SIG-M5 (cell line): ENCODE measurements at regions not wholly inside any gene's neighbourhood (a gene's known extent, or its start where the extent isn't known, plus 50 kb on each side); places are given as distances from the start of the nearest gene placed in this dataset.
"Not testable (repeated sequence)": the region's sequence is repeated elsewhere in the genome, so short reads cannot be mapped to it uniquely, and the experiment has no call there.

Experiments used
- DNase-seq: peaks from one replicate; lab custom pipeline; 2025; lab: John Stamatoyannopoulos, UW

DNA sequence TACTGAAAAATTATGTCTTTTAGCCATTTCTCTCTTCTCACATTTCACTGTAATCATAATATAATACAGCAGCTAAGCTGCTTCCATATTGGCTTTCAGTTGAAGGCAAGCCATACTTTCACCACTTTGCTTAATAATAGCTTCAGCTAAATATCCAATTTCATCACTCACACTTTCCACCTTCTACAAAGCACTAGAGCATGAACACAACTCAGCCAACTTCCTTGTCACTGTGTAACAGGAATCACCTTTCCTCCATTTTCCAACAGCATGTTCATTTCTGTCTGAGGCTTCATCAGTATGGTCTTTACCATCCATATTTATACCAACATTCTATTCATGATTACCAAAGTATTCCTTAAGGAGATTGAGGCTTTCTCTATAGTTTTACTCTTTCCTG lies 219.8 kb upstream of the CTSO start:
- no peak for DNase-seq

DNA sequence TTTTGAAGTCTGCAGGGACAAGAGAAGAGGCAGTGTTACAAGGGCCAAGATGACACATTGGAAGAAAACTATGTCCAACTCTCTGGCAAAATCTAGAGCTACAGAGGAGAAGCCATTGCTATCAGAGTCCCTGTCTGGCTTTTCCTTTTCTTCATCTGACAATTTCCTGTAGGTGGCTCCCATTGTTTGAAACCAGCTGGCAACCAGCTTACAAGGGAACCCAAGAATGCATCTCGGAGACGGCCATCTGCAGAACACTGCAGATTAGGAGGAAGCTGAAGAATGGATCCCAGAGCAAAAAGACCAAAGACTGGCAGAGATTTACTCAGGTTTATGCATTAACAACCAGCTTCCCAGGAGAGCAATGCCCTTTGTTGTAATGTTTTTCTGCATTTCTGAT lies 216.2 kb upstream of the CTSO start:
- DNase-seq, result no peak

DNA sequence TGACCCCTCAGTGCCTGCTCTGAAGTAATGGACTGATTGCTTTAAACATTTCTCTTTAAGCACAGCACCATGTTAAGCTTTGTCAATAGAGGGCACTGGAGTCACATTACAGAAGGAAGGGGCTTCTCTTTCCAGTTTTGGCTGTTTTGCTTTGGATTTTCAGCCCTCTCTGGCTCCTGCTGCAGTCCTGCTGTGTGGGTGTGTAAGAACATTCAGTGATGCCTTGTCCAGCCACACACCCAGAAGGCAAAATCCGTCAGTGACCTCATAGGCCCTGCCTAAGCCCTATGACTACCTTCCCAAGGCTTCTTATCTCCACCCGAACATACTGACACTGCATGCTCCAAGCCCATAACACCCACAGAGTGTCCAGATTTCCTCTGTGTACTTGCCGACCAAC lies 215.3 kb upstream of the CTSO start:
- no peak for DNase-seq

DNA sequence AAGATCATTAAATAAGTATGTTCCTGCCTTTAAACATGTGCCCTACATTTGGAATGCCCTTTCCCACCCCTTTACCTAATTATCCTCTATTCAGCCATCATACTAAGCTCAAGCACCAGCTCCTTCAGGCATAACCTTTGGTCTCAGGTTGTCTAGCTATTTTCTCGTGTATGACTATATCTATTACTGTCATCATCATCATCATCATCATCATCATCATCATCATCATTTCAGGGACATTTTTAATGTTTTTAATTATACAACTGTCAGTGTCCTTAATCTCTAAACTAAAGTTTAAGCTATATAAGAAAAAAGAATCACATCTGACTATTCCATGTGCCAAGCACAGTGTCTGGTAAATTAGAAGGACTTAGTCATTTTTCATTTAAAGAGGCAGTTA lies 214.6 kb upstream of the CTSO start:
- DNase-seq, result no peak

DNA sequence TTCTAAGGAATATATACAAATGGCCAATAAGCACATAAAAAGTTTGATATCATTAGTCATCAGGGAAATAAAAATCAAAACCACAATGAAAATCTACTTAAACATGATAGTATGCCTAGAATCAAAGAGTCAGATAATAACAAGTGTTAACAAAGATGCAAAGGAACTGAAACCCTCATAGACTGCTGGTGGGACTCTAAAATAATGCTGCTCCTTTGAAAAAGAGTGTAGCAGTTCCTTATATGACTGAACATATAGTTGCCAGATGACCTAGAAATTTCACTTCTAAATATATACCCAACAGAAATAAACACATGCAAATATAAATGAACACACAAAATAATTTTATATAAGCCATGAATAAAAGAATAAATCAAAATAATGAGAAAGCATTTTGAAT lies 205.1 kb upstream of the CTSO start:
- no peak for DNase-seq

DNA sequence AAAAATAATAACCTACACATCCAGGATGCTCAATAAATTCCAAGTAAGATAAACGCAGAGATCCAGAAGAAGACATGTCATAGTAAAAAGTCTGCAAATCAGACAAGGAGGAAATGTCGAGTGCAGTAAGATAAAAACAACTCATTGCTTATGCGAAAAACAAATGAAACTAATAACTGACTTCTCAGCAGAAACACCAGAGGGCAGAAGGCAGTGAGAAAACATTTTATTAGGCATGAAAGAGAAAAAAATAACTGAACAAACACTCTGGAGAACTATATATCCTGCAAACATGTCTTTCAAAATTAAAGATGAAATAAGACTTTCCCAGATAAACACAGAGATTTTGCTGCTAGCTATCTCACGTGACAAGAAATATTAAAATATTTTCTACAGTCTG lies 201.3 kb upstream of the CTSO start:
- DNase-seq, result no peak

DNA sequence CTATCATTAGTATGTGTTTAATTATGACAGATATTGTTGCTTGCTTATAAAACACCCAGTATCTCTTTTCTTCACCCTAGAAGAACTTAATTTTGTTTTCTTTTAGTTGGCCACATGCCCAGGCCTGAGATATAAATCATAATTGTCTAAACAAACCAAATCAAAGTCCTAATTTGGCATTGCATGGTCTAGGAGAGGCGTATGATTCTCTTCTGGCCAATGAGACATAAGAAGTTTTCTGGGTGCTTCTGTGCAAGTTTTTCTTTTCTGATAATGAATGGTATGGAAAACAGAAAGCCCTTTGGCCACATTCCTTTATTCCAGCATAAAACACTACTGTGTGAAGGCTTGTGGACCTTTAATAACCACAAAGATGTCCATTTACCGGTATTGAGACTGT lies 192.9 kb upstream of the CTSO start:
- DNase-seq, result no peak

DNA sequence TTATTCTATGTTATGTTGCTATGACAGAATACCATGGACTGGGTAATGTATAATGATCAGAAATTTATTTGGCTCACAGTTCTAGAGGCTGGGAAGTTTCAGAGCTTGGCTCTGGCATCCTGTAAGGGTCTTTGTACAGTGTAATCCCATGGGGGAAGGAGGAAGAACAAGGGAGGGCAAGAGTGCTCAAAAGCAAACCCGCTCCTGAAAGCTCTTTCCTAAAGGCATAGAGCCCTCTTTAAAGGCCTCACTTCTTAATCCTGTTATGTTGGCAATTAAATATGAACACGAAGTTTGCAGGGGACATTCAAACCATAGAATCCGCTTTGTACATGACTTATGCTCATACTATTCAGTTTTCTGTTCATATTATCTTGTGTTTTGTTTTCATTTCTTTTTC lies 191.3 kb upstream of the CTSO start:
- no peak for DNase-seq

DNA sequence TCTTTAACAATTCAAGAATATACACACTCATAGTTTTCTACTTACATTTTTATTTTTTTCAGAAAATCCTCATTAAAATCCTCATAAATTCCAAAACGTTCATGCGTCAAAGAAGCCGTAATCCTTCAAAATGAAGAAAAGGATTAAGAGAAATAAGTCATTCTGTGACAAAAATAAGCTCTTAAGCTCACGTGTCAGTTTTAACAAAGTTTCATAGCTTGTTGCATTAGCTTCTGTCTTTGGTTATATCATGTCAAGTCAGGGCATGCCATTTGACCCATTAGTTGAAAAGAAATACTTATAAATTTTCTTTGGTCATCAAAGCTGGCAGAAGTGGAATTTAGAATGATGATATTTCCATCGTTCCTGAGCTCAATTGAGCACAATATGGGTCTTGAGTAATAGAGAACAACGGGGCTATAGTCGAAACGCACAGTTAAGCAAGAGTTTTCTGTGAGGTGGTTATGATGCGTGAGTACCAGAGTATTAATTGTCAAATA lies 185.2 kb upstream of the CTSO start:
- no peak for DNase-seq

DNA sequence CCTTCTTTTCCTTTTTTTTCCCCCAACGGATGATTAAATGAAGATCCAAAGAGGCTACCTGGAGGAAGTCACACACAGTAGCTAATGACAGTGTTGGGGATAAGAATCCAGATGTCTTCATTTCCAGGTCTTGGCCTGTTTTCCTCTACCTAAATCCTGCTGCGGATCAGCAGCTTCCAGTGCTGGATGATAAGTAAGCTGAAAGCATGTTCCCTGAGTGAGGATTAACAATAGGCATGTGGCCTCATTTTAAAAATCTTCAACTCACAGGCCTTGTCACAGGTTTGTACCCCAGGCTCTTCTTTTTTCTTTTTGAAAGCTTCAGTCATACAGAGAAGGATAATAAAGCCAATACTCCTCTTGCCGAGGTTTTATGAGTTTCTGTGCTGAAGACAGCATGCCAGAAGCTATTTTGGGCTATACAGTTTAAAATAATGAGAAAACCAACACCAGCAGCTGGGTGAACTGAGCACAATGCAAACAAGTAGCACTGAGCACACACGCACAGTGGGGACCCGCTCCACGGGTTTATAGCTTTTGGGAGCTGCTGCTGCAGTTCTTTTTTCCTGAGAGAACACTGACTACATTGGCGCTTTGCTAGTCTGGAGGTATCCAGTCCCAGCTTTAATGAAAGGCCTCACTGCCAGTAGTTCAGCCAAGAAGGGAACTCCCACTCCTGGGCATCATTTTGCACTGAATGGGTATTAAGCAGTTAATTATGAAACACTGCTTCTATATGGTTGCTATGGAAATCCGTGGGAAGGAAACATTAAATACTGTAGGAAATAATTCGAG lies 184.2 kb upstream of the CTSO start:
- no peak for DNase-seq

DNA sequence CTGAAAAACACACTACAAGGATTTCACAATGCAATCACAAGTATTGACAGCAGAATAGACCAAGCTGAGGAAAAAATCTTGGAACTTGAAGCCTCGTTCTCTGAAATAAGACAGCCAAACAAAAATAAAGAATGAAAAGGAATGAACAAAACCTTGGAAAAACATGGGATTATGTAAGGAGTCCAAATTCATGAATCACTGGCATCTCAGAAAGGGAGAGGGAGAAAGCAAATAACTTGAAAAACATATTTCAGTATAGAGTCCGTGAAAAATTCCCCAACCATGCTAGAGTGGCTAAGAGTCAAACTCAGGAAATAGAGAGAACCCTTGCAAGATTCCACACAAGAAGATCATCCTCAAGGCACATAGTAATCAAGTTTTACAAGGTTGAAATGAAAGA lies 178.5 kb upstream of the CTSO start:
- no peak for DNase-seq

DNA sequence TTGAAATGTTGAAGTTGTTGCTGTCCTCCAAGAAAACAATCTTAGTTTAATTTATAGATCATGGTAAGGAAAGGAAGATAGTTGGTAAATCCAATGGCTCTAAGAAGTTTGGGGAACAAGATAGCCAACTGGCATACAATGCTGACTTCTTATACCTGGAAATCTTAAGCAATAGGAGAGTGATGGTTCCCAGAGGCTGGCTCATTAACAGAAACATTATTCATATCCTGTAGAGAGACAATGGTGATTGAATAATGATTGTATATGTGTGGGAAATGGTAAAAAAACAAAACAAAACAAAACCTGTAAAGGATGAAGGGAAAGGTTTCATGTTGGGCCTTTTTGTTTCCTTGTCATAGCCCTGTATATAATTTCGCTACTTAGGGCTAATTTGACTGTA lies 174.9 kb upstream of the CTSO start:
- no peak for DNase-seq

DNA sequence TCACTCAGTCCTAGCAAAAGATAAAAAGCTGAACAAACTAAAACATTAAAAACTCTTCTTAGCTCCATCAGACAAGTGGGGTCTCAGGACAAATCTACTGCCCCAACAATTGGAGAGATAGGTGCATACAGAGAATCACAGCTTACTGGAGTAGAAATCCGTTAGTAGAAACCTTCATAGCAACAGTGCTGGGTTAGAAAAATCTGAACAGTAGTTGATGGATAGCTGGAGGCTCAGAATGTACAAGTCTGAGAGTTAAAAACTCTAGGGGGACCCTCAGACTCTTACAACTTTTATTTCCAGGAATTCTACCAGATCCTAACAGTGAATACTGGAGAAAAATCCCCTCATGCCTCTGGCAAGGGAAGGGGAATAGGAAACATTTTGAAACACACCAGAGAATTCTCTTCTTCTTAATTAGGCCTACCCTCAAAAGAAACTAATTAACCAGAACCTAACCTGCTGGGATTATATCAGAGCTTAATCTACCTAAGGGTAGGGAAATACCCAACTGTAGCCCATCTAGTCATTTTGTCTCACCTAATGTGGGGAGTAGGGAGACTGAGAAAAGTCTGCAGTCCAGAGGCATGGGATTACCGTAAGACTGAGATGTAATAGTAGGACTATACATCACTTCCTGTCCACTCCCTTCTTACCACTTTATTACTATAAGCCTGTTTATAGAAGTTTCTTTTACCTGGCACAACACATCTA lies 165.0 kb upstream of the CTSO start:
- DNase-seq, result no peak

DNA sequence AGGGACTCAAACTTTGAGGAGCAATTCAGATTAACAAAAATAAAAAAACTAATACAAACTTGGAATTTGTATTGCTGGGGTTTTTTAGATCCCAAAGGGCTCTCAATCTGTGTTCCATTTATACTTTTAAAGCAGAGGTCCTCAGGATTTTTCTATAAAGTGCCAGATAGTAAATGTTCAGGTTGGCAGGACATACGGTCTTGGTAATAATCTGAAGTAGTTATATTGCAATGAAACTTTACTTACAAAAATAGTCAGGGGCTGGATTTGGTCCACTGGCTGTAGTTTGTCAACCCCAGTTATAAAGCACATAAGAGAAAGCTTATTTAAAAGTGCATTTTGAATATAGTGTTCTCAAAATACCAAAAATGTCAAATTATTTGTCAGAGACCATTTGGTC lies 164.1 kb upstream of the CTSO start:
- no peak for DNase-seq

DNA sequence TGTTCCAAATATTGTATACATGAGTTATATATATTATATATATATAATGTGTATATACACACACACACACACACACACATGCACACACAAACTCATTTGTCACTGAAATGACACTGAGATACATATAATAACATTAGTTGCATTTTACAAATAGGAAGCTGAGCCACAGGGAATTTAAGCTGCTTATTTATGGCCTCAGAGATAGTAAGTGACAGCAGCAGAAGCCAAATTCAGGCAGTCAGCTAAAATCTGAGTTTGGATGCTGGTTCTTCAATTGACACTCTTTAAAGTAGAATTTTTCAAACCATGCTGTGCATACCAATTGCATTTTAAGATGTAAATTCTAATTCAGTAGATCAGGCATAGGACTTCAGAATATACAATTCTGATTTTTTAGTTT lies 163.3 kb upstream of the CTSO start:
- no peak for DNase-seq

DNA sequence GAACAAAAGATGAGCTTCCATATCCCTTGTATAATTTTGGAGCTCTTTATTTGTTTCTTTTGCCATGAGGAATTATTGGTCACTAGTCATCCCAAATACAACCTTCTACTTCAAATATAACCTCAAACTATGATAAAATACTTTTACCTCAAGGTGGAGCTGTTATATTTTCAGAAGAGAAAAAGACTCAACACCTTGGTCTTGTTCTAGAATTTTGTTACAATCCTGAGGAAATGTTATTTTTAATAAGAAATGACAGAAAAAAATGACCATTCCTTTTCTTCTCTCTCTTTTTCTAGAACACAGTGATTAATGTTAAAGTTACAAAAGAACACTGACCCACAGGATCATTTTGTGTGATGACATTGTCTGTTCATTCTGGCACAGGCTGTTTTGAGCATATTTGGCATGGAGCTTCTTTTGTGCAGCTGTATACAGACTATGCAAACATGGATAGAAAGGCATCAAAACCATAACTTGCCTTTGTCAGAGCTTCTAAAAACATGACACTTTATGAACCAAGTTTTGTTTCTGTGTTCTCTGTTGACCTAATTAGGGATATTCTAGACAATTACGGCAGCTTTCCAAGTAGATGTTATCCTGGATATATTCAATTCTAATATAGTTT lies 159.6 kb upstream of the CTSO start:
- no peak for DNase-seq

DNA sequence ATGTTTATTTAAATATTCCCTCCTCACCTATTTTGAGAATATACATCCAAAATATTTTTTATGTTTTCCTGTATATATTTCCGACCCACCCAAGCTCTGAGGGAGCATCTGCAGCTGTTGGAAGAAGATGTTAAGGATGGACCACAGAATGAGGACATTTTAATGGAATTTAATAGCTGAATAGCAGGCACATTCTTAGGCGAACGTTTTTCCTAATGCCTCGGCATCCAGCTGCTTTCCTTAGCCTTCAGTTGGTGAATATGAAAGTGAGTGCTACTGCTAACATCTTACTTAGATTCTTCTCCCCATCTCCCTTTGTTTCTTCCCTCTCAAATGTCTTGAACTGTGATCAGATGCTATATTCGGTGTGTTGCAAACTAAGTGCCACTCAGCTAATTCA lies 158.0 kb upstream of the CTSO start:
- no peak for DNase-seq

DNA sequence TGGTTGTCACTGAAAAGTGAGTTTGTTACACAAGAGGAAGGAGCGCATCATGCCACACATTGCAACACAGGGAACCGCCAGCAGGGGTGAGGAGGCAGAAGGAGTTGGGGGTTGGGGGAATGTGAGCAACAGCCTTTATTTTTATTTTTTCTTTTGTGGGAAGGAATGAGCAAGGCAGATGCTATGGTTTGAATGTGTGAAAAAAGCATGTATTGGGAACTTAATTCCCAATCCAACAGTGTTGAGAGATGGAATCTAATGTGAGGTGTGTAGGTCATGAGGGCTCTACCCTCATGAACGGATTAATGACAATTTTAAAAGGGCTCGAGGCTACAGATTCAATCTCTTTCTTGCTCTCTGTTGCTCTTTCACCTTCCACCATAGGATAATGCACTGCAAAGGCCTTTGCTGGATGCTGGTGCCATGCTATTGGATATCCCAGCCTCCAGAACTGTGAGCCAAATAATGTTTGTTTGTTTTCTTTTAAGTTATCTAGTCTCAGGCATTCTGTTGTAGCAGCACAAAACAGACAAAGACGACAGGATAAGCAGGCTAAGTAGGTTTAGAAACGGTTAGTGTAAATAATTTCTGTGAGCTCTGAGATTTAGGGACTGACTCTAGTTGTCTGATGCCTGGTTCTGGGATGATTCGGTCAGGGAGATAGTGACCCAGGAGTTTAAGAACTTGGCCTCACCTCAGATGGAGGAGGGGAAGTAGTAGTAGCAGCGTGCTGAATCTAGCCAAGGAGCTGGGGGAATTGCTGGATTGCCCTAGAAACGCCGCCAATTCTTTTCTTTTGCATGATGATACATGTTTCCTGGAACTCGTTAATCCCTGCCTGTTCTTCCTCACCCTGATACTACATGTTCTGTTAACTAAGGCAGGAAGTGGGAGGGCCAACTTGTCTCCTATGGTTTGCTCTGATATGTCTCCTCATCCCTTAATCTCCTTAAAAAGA lies 156.6 kb upstream of the CTSO start:
- DNase-seq, result no peak

DNA sequence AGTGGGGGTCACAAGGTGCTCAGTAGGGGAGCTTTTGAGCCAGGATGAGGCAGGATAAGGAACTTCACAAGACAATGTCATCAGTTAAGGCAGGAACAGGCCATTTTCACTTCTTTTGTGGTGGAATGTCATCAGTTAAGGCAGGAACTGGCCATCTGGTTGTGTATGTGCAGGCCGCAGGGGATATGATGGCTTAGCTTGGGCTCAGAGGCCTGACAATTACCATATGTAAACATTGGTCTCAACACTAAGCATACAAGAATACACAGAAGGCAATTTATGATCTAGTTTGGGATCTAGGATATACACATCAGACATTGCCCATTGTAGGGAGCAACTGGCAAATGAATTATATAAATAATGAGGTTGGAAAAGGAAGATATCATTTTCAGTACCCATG lies 155.4 kb upstream of the CTSO start:
- DNase-seq, result not testable (repeated sequence)

DNA sequence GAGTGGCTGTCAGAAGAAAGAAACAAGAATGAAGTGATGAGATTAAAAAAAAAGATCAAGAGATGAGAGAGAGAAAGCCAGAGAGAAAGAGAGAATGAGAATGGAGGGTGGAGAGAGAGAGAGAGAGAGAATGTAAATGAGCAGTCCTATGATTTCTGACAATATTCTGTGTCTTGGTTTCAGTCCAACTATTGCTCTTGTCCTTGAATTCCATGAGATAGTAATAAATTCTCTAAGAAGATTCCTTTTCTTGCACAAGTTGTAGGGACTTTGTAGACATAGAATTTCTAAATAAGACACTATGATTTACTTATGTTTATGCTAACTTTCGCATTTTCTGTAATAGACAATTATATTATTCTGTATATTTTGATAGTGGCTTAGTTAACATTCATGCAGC lies 149.6 kb upstream of the CTSO start:
- DNase-seq, result no peak

DNA sequence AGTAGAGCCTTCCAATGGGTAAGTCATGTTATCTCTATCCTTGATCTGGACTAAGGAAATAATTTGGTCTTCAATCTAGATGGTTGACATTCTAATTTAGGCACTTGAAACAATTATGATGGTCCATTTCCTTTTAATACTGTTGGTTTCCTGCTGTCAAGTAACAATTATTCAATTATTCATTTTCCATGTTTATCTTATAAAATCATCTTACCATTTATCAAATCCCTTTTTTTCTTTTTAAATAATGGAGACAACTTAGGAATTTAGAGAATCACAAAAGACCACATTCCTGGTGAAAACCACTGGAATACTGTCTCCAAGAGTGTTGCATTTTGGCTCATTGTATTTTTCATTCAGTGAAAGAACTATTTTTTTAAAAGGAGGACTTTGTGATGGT lies 148.7 kb upstream of the CTSO start:
- DNase-seq, result no peak

DNA sequence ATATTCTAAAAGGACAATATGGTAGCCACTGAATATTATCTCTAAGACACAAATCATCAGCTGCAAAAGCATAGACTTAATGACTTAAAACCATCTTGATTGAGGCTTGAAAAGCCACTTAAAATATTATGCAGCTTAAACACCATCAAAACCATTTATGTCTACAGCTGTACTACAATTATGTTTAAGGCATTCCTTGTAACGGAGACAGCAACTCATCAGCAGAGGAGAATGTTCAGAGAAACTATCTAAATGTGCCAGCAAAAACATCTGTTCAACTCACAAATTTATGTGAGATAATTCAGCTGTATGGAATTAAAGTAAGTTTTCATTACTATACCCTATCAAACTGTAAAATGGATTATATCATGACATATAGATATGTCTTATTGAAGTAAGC lies 147.9 kb upstream of the CTSO start:
- DNase-seq, result no peak
